GM21390 (cell line): ENCODE measurements at regions not wholly inside any gene's neighbourhood (a gene's known extent, or its start where the extent isn't known, plus 50 kb on each side); places are given as distances from the start of the nearest gene placed in this dataset.

Source experiments
- ATAC-seq: cut with Tn5 transposase; IDR thresholded peaks from one replicate; pipeline ENCODE4 v1.9.1; 2021; ENCODE audit not compliant: unreplicated experiment

DNA sequence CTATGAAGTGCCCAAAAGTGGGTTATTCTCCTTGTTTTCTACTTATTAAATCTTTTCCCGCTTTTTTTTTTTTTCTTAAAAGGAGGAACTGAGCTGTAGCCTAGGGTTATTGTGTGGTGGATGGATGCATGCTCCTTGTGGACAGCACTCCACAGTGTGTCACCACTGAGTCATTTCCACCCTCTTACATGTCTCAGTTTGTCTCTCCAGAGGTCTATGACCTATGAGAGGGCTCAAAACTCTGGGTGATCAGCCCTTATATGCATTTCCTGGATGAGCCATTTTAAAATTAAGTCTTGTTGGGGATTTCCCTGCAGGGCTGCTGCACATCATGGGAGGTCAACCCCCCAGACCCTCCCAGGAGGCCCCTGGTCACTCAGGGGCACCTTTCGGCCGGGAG, 102.2 kb upstream of the MOCS2 start:
- no peak for ATAC-seq

- ATAC-seq = no peak
Measured at GRCh38 chr5:53219174-53219573, 109.6 kb upstream of the MOCS2 start.

DNA sequence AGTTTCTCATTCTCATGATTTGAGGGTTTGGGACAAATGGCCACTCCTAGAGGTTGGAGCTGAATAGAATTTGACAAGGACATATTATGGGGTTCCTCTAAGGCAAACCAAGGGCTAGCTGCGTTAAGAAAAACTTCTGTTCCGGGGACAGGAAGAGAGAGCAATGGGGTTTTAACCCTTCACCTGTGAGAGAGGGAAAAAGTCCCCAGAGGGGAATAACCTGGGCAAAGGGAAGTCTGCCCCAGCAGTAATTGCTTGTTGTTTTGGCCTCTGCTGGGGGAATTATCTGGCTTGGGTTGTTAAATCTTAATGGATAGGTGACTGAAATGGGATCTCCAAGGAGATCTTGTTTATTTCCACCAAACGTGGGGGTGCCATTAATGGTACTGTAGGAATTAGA, 110.1 kb upstream of the MOCS2 start:
- no peak for ATAC-seq

DNA sequence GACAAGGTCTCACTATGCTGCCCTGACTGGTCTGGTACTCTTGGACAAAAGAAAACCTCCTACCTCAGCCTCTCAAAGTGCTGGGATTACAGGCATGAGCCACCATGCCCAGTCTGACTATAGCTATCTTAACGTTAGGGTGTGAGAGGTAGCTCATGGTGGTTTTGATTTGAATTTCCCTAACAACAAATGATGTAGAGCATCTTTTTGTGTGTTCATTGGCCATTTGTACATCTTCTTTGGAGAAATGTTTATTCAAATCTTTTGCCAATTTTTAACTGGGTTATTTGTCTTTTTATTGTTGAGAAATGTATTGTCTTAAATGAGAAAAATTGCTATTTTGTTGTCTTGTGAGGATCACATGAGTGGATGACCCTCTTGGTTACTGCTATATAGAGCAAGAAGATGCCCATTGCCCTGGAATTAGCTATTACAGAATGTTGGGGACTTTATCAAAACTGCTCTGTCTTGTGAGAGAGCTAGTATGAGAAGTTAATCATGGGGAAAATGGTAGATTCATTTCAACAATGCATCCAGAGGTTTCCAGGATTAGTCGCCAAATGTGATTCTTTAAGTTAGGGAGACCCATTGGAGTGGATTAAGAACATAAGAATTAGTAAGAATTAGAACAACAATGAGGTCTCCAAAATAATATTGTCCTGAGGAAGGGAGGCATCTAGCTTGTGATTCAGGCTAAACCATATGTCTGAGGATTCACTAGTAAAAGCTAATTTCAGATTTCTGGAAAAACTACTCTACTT, 124.3 kb upstream of the MOCS2 start:
- no peak for ATAC-seq

- ATAC-seq = no peak
Measured at GRCh38 chr5:53236683-53237082, 127.1 kb upstream of the MOCS2 start.

DNA sequence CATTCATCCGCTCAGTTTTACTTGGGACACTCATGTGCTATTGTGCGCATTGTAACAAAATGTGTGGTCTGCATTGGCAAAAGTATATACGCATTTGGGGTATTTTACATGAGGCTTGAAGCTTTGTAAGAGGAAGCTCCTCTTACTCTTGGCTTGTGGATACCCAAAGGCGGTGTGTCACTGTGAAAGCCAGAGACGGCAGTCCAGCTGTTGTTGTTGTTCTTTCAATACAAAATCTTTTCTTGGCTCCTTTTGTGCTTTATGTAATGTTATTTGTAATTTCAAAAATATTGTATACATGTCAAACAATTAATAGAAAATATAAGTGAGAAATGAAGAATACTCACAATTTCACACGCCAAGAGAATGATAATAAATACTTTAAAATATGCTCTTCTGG, 128.3 kb upstream of the MOCS2 start:
- no peak for ATAC-seq

- ATAC-seq = no peak
Measured at GRCh38 chr5:53239301-53239990, 129.9 kb upstream of the MOCS2 start.

- ATAC-seq = no peak
Measured at GRCh38 chr5:53240661-53241060, 131.1 kb upstream of the MOCS2 start.

GRCh38 chr5:53241572-53241971, 132.0 kb upstream of the MOCS2 start:
- no peak for ATAC-seq

GRCh38 chr5:53243403-53243802, 133.8 kb upstream of the MOCS2 start:
- ATAC-seq = no peak

DNA sequence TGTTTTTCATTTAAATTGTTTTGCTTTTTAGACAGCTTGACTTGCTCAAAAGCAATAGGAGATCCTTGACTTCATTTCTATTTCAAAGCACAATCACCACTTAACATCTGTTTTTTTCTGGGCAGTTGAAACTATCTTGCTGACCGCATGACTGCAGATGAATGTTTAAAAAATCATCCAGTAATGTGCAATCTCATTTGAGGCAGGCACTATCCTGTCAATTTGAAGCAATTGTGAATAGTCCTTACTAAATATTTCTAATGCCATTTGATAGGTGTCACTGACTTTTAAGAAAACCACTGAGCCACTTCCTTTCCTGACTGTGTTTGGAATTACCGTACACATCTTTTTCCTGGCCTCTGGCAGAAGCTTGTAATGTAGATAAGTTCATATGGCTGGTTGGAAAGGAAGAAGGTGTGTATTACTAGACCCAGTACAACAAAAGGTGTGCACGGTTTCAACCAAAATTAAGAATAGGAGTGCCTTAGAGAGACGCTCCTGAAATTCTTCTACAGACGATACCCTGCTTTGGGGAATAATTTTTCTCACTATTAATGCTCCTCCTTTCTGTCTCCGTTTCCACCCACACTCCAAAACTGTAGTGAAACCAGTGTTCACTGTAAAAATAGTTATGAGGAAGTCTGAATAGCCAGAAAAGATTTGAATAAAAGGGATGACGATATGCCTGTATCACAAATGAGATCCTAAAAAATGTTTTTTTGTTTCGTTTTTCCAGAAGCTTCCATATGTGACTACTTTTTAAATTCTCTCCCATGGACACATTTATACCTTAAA, 136.7 kb upstream of the MOCS2 start:
- ATAC-seq = no peak

GRCh38 chr5:53249529-53250200, 140.1 kb upstream of the MOCS2 start:
- ATAC-seq = no peak

DNA sequence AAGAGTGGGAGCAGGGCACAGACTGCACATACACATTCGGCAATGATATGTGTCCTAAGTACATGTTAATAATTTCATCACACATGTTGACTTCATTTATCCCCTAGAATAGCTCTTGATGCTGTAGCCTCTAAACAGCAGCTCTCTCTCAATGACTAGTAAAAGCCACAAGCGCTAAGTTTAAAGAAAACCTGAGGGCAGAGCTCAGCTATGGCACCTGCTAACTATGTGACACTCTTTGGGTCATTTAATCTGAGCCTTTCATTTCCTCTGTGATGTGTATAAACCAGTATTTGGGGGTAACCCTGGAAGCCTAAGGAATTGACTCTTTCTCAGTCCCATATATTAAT, 140.6 kb upstream of the MOCS2 start:
- ATAC-seq = no peak

DNA sequence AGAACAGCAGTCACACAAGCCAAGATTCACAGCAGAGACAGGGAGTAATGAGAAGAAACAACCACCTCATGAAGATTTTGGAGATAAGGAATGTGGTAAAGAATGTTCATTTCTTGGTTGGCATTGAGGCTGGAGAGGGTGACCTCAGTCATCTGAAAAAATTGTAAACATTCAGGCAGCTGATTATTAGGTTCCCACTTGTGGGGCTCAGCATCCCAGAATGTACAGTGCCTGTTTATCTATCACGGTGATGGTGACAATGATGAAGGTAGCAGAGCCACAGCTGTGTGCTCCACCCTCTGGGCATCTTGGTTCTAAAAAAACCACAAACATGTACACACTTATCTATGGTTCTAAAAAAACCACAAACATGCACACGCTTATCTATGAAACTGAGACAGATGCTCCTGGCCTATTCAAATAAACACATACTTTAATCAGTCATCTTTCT, 143.9 kb upstream of the MOCS2 start:
- ATAC-seq = no peak

GRCh38 chr5:53256746-53257145, 147.2 kb upstream of the MOCS2 start:
- no peak for ATAC-seq

DNA sequence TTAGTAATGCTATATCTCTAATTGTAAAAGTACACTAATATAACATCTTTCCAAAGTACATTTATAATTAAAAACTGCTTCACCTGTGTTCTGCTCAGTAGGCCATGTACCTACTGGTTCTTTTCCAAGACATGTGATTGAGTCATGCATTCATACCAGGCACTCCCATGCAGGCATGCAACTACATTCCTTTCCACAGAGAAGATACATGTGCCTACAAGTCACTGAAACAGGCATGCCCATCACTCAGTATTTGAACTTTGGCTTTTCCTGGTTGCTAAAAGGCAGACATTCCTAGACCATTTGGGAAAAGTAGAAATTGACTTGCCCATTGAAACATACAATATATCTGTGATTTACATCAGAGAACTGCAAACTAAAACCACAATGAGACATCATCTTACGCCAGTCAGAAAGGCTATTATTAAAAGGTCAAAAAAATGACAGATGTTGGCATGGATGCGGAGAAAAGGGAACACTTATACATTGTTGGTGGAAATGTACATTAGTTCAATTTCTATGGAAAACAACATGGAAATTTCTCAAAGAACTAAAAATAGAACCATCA, 148.3 kb upstream of the MOCS2 start:
- ATAC-seq = no peak

- no peak for ATAC-seq
Measured at GRCh38 chr5:53259176-53259575, 149.6 kb upstream of the MOCS2 start.

GRCh38 chr5:53260446-53260845, 150.9 kb upstream of the MOCS2 start:
- no peak for ATAC-seq

DNA sequence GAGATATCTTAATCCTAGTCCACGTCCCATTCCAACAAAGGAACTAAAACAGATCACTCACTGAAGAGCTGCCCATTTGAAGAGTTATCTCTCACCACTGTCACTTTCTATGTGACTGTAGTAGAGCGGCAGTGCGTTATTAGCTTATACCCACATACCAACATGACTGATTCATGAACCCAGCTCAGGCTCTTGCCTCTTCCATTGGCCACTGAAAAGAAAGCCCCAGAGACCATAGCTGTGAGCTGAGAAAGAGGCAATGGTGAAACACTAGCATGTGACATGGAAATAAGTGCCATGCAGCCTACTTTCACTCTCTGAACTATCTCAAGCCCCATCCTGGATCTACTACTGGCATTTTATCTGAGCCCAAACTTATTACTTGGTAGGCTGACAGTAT, 151.7 kb upstream of the MOCS2 start:
- no peak for ATAC-seq

DNA sequence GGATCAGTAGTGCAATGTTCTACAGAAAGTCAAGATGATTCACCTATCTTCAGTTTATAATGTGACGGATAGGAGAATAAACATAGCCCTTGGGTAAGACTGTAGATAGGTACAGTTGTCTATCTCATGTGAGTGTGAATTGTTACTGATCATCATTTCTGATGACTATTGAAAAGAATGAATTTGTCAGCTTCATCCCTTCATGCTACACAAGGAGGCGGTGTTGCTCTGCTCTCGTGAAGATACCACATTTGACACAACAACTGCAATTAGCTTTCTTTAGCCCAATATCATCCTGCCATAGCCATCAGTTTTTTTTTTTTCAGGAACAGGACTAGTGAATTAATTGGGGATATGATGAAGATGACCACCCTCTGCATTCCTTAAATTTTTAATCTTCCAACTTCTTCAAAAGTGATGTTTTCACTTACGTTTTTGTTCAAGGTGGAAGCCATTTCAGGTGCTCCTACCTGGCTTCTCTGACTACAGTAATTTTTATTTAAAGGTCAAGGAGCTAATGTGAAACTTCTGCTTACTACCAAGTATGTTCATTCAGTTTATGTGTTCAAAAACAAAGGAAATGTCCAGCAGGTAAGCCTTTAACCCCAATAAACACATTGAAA, 152.9 kb upstream of the MOCS2 start:
- no peak for ATAC-seq

DNA sequence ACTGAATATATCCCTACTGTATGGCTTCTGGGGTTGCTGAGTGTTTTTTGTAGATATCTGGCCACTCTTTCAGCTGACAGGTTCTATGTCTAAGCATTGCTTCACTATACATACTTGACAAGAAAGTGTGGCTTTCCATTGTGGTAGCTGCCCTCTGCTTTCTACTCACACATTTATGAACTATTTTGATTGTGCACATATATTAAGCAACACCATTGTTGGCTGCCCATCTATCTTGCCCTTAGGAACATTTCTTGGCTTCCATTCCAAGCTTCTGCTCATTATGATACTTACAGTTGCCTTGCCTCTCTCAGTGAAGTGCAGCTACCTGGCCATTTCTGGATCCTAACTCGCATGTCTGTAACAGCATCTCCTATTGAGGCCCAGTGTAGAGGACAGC, 153.6 kb upstream of the MOCS2 start:
- ATAC-seq = no peak
